ENCODE measurements at regions not wholly inside any gene's neighbourhood (a gene's known extent, or its start where the extent isn't known, plus 50 kb on each side); places are given as distances from the start of the nearest gene placed in this dataset.
"Not testable (repeated sequence)": the region's sequence is repeated elsewhere in the genome, so short reads cannot be mapped to it uniquely, and the experiment has no call there.

GRCh38 chr12:76292891-76293290 lies 55.3 kb downstream of the BBS10 start:
- H3K36me3 Mint-ChIP-seq (ENCODE audit: low read depth); H3K4me3 Mint-ChIP-seq; H3K9me3 Mint-ChIP-seq; H3K27ac Mint-ChIP-seq; DNase-seq; H3K4me1 Mint-ChIP-seq (ENCODE audit: low read depth): not testable (repeated sequence)
- H3K27me3 Mint-ChIP-seq = peaks cover 29% of the 10 kb centered on the region

- not testable (repeated sequence) for DNase-seq; H3K4me3 Mint-ChIP-seq; H3K27ac Mint-ChIP-seq; H3K9me3 Mint-ChIP-seq; H3K36me3 Mint-ChIP-seq (ENCODE audit: low read depth); H3K4me1 Mint-ChIP-seq (ENCODE audit: low read depth)
- peaks cover 29% of the 10 kb centered on the region for H3K27me3 Mint-ChIP-seq
These were observed 55.9 kb downstream of the BBS10 start for GRCh38 chr12:76292305-76292704.

GRCh38 chr12:76290963-76291859 lies 57.0 kb downstream of the BBS10 start:
- H3K4me1 Mint-ChIP-seq (ENCODE audit: low read depth) = no peaks in the 10 kb centered on the region
- no peak overlapping the region for H3K27ac Mint-ChIP-seq
- no peak for DNase-seq
- H3K36me3 Mint-ChIP-seq (ENCODE audit: low read depth) = no peaks in the 10 kb centered on the region
- H3K9me3 Mint-ChIP-seq = peaks cover 5% of the 10 kb centered on the region
- peaks cover 30% of the 10 kb centered on the region for H3K27me3 Mint-ChIP-seq
- no peak overlapping the region for H3K4me3 Mint-ChIP-seq

GRCh38 chr12:76288218-76288617 lies 60.0 kb downstream of the BBS10 start:
- Mint-ChIP-seq H3K27ac (no peak overlapping the region), H3K4me3 (no peak overlapping the region), H3K9me3 (peaks cover 5% of the 10 kb centered on the region), H3K36me3 (ENCODE audit: low read depth) (no peaks in the 10 kb centered on the region), H3K4me1 (ENCODE audit: low read depth) (no peaks in the 10 kb centered on the region), H3K27me3 (peaks cover 31% of the 10 kb centered on the region)
- no peak for DNase-seq

GRCh38 chr12:76284816-76285750 lies 63.1 kb downstream of the BBS10 start:
- Mint-ChIP-seq H3K4me3 (no peak overlapping the region), H3K36me3 (ENCODE audit: low read depth) (no peaks in the 10 kb centered on the region), H3K27me3 (peaks cover 19% of the 10 kb centered on the region), H3K27ac (no peak overlapping the region), H3K9me3 (no peaks in the 10 kb centered on the region), H3K4me1 (ENCODE audit: low read depth) (no peaks in the 10 kb centered on the region)
- DNase-seq = no peak

DNA sequence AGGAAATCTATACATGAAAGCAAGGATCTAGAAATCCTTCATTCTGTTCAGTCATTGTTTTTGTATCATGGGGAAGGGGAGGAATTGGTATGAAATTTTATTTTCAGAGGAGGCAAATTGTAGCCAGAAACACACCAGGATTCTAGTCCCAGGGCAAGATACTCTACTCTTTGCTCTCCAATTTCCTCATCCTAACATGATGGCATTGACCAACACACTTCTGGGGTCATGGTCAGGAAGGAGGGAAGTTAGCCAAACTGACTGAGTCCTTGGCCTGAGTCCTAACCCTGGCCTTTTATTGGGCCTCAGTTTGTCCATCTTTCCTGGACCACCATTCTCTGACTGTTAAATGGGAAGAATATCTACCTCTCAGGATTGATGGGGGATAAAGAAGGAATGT lies 65.5 kb downstream of the BBS10 start:
- Mint-ChIP-seq H3K36me3 (ENCODE audit: low read depth) (no peaks in the 10 kb centered on the region), H3K4me3 (no peak overlapping the region), H3K27me3 (peaks cover 26% of the 10 kb centered on the region), H3K4me1 (ENCODE audit: low read depth) (no peaks in the 10 kb centered on the region), H3K27ac (no peak overlapping the region), H3K9me3 (no peaks in the 10 kb centered on the region)
- DNase-seq = no peak

- no peaks in the 10 kb centered on the region for H3K36me3 Mint-ChIP-seq (ENCODE audit: low read depth)
These were observed 70.7 kb downstream of the BBS10 start for GRCh38 chr12:76277480-76277879.

GRCh38 chr12:76276499-76277151 lies 71.6 kb downstream of the BBS10 start:
- Mint-ChIP-seq H3K27ac (no peak overlapping the region), H3K4me3 (no peak overlapping the region), H3K36me3 (ENCODE audit: low read depth) (no peaks in the 10 kb centered on the region)

More at GRCh38 chr12:76277480-76277879, 70.7 kb downstream of the BBS10 start:
- Mint-ChIP-seq H3K27me3 (peaks cover 34% of the 10 kb centered on the region), H3K4me3 (no peak overlapping the region), H3K27ac (no peak overlapping the region), H3K9me3 (no peaks in the 10 kb centered on the region), H3K4me1 (ENCODE audit: low read depth) (peaks cover 20% of the 10 kb centered on the region)
- no peak for DNase-seq

GRCh38 chr12:76275511-76276093 lies 72.6 kb downstream of the BBS10 start:
- Mint-ChIP-seq H3K27ac (peak overlapping the region; percentile 42), H3K4me1 (ENCODE audit: low read depth) (peaks cover 24% of the 10 kb centered on the region), H3K9me3 (no peaks in the 10 kb centered on the region), H3K36me3 (ENCODE audit: low read depth) (no peaks in the 10 kb centered on the region), H3K27me3 (peaks cover 47% of the 10 kb centered on the region), H3K4me3 (no peak overlapping the region)
- no peak for DNase-seq

More at GRCh38 chr12:76276499-76277151, 71.6 kb downstream of the BBS10 start:
- H3K4me1 Mint-ChIP-seq (ENCODE audit: low read depth) = peaks cover 24% of the 10 kb centered on the region
- DNase-seq = no peak
- no peaks in the 10 kb centered on the region for H3K9me3 Mint-ChIP-seq
- peaks cover 42% of the 10 kb centered on the region for H3K27me3 Mint-ChIP-seq

GRCh38 chr12:76274420-76275083 lies 73.7 kb downstream of the BBS10 start:
- Mint-ChIP-seq H3K4me1 (ENCODE audit: low read depth) (peaks cover 24% of the 10 kb centered on the region), H3K4me3 (no peak overlapping the region), H3K27me3 (peaks cover 49% of the 10 kb centered on the region), H3K36me3 (ENCODE audit: low read depth) (no peaks in the 10 kb centered on the region), H3K27ac (peak overlapping the region; percentile 89), H3K9me3 (no peaks in the 10 kb centered on the region)
- no peak for DNase-seq

GRCh38 chr12:76272287-76272686 lies 75.9 kb downstream of the BBS10 start:
- Mint-ChIP-seq H3K4me3 (no peak overlapping the region), H3K36me3 (ENCODE audit: low read depth) (no peaks in the 10 kb centered on the region), H3K9me3 (no peaks in the 10 kb centered on the region), H3K27ac (no peak overlapping the region), H3K4me1 (ENCODE audit: low read depth) (peaks cover 24% of the 10 kb centered on the region), H3K27me3 (peaks cover 32% of the 10 kb centered on the region)
- no peak for DNase-seq

DNA sequence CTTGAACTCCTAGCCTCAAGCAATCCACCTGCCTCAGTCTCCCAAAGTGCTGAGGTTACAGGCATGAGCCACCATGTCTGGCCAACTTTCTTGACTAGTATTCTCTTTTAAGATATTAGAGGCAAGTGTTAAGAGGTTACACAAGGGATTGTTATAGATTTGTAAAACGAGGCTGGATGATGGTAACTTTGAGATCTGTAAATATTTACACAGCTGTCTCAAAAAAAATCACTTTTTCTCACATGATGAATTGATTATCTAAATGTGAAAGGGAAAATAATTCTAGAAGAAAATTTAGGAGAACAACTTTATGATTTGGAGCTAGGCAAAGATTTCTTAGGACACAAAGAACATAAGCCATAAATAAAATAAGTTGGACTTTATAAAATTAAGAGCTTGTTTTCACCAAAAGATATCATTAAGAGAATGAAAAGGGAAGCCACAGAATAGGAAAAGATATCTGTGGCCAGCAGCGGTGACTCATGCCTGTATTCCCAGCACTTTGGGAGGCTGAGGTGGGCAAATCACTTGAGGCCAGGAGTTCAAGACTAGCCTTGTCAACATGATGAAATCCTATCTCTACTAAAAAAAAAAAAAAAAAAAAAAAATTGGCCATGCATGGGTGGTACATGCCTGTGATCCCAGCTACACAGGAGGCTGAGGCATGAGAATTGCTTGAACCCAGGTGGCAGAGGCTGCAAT lies 77.4 kb downstream of the BBS10 start:
- Mint-ChIP-seq H3K9me3 (no peaks in the 10 kb centered on the region), H3K36me3 (ENCODE audit: low read depth) (no peaks in the 10 kb centered on the region), H3K27me3 (peaks cover 22% of the 10 kb centered on the region), H3K27ac (no peak overlapping the region), H3K4me1 (ENCODE audit: low read depth) (peaks cover 26% of the 10 kb centered on the region), H3K4me3 (no peak overlapping the region)
- no peak for DNase-seq

DNA sequence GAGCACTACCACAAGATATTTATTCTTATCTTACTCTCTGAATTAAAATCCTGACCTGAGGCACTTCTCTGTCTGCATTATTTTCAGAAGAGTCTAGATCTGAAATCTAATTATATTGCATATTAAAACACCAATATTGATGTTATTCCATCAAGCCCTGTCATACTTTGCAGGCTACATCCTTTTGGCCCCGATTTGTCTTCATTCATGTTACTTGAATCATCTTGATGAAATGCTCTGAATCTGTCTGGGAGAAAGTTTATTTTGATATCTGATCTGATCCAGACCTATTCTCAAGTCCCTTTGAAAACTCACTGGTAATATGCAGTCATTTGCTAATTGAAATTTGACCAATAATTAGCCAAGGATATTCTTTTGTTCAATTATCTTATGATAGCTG lies 79.9 kb downstream of the BBS10 start:
- peaks cover 33% of the 10 kb centered on the region for H3K27me3 Mint-ChIP-seq
- H3K36me3 Mint-ChIP-seq (ENCODE audit: low read depth) = no peaks in the 10 kb centered on the region
- H3K4me3 Mint-ChIP-seq = no peak overlapping the region
- no peaks in the 10 kb centered on the region for H3K9me3 Mint-ChIP-seq
- peaks cover 16% of the 10 kb centered on the region for H3K4me1 Mint-ChIP-seq (ENCODE audit: low read depth)
- DNase-seq = no peak
- no peak overlapping the region for H3K27ac Mint-ChIP-seq

Measured in activated T-cell treated with anti-CD3 and anti-CD28 coated beads, Interleukin-2, amount 50 U/mL, for 24 hours (primary cell).